ENCODE measurements at regions not wholly inside any gene's neighbourhood (a gene's known extent, or its start where the extent isn't known, plus 50 kb on each side); places are given as distances from the start of the nearest gene placed in this dataset.

DNA sequence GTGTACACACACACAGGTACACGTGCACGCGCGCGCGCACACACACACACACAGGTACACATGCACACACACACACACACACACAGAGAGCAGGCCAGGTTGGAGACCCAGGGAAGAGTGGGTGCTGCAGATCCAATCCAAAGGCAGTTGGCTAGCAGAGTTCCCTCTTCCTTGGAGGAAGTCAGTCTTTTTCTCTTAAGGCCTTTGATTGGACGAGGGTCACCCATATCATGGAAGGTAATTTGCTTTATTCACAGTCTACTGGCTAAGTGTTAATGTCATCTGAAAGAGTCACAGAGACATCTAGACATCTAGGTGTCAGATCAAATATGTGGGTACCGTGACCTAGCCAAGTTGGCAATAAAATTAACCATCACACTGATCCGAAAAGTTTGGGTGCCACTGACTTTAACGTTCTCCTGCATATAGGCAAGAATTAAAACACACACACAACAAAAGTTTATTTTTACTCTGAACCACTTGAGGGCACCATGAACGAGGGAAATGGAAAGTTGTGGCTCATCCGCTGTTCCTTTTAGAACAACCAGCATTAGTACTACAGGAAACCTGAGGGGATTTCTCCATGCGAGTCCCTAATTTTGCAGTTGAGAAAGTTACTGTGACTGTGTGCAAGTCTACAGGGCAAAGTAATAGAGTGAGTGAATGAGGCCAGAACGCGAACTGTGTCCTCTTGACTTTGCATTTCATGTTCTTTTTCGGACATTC, 66.0 kb upstream of the STOX2 start:
- Histone ChIP-seq H3K4me1 (ENCODE audit: insufficient read depth, low read length) (peaks cover 6% of the 10 kb centered on the region), H3K36me3 (ENCODE audit: low read depth, low read length) (no peaks in the 10 kb centered on the region), H4K20me1 (ENCODE audit: low read length) (no peaks in the 10 kb centered on the region), H3K9me3 (ENCODE audit: low read length) (no peaks in the 10 kb centered on the region), H3K9ac (ENCODE audit: low read length) (no peak overlapping the region), H3K4me3 (ENCODE audit: low read length) (no peak overlapping the region), H3K9me2 (replicated peaks; ENCODE audit: low read length) (no peaks in the 10 kb centered on the region), H3K79me2 (ENCODE audit: low read length) (no peaks in the 10 kb centered on the region), H3K27ac (ENCODE audit: low read length) (no peak overlapping the region), H3K27me3 (ENCODE audit: low read length) (no peaks in the 10 kb centered on the region), H3K4me2 (ENCODE audit: low read length) (no peak overlapping the region), H3F3A (ENCODE audit: low read length, unreplicated experiment) (no peaks in the 10 kb centered on the region), H2AFZ (ENCODE audit: low read length) (no peak overlapping the region)
- BruUV-seq (replicated peaks): no TSS peak
- DNase-seq (peak; percentile 37), ATAC-seq (peak; percentile 48)
- ChIA-PET POLR2A (ENCODE audit: unreplicated experiment) (no interaction called here), CTCF (no interaction called here)
- TF ChIP-seq, protein P1, sequence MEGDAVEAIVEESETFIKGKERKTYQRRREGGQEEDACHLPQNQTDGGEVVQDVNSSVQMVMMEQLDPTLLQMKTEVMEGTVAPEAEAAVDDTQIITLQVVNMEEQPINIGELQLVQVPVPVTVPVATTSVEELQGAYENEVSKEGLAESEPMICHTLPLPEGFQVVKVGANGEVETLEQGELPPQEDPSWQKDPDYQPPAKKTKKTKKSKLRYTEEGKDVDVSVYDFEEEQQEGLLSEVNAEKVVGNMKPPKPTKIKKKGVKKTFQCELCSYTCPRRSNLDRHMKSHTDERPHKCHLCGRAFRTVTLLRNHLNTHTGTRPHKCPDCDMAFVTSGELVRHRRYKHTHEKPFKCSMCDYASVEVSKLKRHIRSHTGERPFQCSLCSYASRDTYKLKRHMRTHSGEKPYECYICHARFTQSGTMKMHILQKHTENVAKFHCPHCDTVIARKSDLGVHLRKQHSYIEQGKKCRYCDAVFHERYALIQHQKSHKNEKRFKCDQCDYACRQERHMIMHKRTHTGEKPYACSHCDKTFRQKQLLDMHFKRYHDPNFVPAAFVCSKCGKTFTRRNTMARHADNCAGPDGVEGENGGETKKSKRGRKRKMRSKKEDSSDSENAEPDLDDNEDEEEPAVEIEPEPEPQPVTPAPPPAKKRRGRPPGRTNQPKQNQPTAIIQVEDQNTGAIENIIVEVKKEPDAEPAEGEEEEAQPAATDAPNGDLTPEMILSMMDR (conservative IDR thresholded peaks at IDR 0.05; ENCODE audit: low read depth, low read length): peak; percentile 56
- TF ChIP-seq EZH2 (IDR thresholded peaks at IDR 0.05; ENCODE audit: low read length, unreplicated experiment): no peak
- TF ChIP-seq EZH2phosphoT487 (IDR thresholded peaks at IDR 0.05; ENCODE audit: borderline replicate concordance, low read length): no peak
- intact Hi-C loops (cut with micrococcal nuclease): loop anchor here (5.0 to 10.0 kb wide), 2 partner anchors 77 to 124 kb away; no protein-coding TSS in a partner anchor

DNA sequence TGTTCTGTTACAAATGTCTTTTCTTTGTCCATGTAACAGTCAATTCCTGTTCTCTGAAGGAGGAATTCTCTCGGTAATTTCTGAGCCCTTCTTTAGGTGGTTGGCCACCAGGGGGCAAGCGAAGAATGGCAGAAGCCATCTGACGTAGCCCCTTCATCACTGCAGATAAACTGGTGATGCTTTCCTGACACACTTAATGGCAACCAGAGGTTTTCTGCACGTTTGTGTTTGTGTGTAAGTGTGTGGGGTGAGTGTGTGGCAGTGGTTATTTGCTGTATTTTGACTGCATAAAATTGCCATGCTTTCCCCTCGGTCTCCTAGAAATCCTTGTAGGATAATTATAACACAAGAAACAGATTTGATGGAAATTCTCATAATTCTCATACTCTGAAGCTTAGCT, 64.8 kb upstream of the STOX2 start:
- Histone ChIP-seq H3K79me2 (ENCODE audit: low read length) (no peaks in the 10 kb centered on the region), H2AFZ (ENCODE audit: low read length) (no peak overlapping the region), H3K4me1 (ENCODE audit: insufficient read depth, low read length) (no peaks in the 10 kb centered on the region), H3K9me3 (ENCODE audit: low read length) (no peaks in the 10 kb centered on the region), H3K27ac (ENCODE audit: low read length) (no peak overlapping the region), H3K9me2 (replicated peaks; ENCODE audit: low read length) (no peaks in the 10 kb centered on the region), H3K27me3 (ENCODE audit: low read length) (peaks cover 9% of the 10 kb centered on the region), H4K20me1 (ENCODE audit: low read length) (no peaks in the 10 kb centered on the region), H3K4me3 (ENCODE audit: low read length) (no peak overlapping the region), H3K36me3 (ENCODE audit: low read depth, low read length) (no peaks in the 10 kb centered on the region), H3K9ac (ENCODE audit: low read length) (no peak overlapping the region), H3F3A (ENCODE audit: low read length, unreplicated experiment) (no peaks in the 10 kb centered on the region), H3K4me2 (ENCODE audit: low read length) (no peak overlapping the region)
- ChIA-PET CTCF (no interaction called here), POLR2A (ENCODE audit: unreplicated experiment) (no interaction called here)
- intact Hi-C loops (cut with micrococcal nuclease): loop anchor here (1.0 kb wide), 3 partner anchors 260 to 411 kb away; no protein-coding TSS in a partner anchor
- no peak for TF ChIP-seq EZH2phosphoT487 (IDR thresholded peaks at IDR 0.05; ENCODE audit: borderline replicate concordance, low read length)
- TF ChIP-seq, protein P1 (conservative IDR thresholded peaks at IDR 0.05; ENCODE audit: low read depth, low read length): peak; percentile 82
- peak; percentile 77 for ATAC-seq
- DNase-seq: peak; percentile 82
- BruUV-seq (replicated peaks): no TSS peak

DNA sequence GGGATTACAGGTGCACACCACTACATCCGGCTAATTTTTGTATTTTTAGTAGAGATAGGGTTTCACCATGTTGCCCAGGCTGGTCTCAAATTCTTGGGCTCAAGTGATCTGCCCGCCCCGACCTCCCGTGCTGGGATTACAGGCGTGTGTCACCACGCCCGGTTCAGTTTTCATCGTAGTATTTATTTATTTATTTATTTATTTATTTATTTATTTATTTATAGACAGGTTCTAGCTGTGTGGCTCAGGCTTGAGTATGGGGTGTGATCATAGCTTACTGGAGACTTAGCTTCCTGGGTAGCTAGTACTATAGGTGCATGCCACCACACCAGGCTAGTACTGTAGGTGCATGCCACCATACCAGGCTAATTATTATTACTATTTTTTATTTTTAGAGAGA, 64.1 kb upstream of the STOX2 start:
- BruUV-seq (replicated peaks): no TSS peak
- intact Hi-C loops (cut with micrococcal nuclease): no loop called here
- POLR2A ChIA-PET (ENCODE audit: unreplicated experiment): no interaction called here

More for the DNA sequence above, 64.1 kb upstream of the STOX2 start:
- no peak overlapping the region for H3K9ac ChIP-seq (ENCODE audit: low read length)
- peaks cover 9% of the 10 kb centered on the region for H3K27me3 ChIP-seq (ENCODE audit: low read length)
- no peaks in the 10 kb centered on the region for H3K9me3 ChIP-seq (ENCODE audit: low read length)
- H2AFZ ChIP-seq (ENCODE audit: low read length): no peak overlapping the region
- H4K20me1 ChIP-seq (ENCODE audit: low read length): no peaks in the 10 kb centered on the region
- CTCF ChIA-PET: no interaction called here
- H3F3A ChIP-seq (ENCODE audit: low read length, unreplicated experiment): no peaks in the 10 kb centered on the region
- no peak overlapping the region for H3K4me2 ChIP-seq (ENCODE audit: low read length)
- H3K79me2 ChIP-seq (ENCODE audit: low read length): no peaks in the 10 kb centered on the region
- no peak overlapping the region for H3K4me3 ChIP-seq (ENCODE audit: low read length)
- DNase-seq (no peak), ATAC-seq (no peak)
- H3K9me2 ChIP-seq (replicated peaks; ENCODE audit: low read length): no peaks in the 10 kb centered on the region
- TF ChIP-seq, protein P1 (conservative IDR thresholded peaks at IDR 0.05; ENCODE audit: low read depth, low read length): no peak
- TF ChIP-seq EZH2 (IDR thresholded peaks at IDR 0.05; ENCODE audit: low read length, unreplicated experiment): no peak
- TF ChIP-seq EZH2phosphoT487 (IDR thresholded peaks at IDR 0.05; ENCODE audit: borderline replicate concordance, low read length): no peak
- no peak overlapping the region for H3K27ac ChIP-seq (ENCODE audit: low read length)
- H3K4me1 ChIP-seq (ENCODE audit: insufficient read depth, low read length): no peaks in the 10 kb centered on the region
- no peaks in the 10 kb centered on the region for H3K36me3 ChIP-seq (ENCODE audit: low read depth, low read length)
